ENCODE measurements at regions not wholly inside any gene's neighbourhood (a gene's known extent, or its start where the extent isn't known, plus 50 kb on each side); places are given as distances from the start of the nearest gene placed in this dataset.

- TF ChIP-seq CTCF (IDR thresholded peaks at IDR 0.05), result no peak
Observed at GRCh38 chr14:53714495-53715192, 242.0 kb downstream of the BMP4 start.

GRCh38 chr14:53711205-53711604 lies 245.4 kb downstream of the BMP4 start:
- TF ChIP-seq CTCF (IDR thresholded peaks at IDR 0.05), result no peak

- TF ChIP-seq CTCF (IDR thresholded peaks at IDR 0.05), result no peak
Observed at GRCh38 chr14:53710615-53711014, 246.0 kb downstream of the BMP4 start.

- TF ChIP-seq CTCF (IDR thresholded peaks at IDR 0.05), result no peak
Observed at GRCh38 chr14:53709381-53709780, 247.2 kb downstream of the BMP4 start.

- TF ChIP-seq CTCF (IDR thresholded peaks at IDR 0.05), result no peak
Observed at GRCh38 chr14:53703457-53703856, 253.2 kb downstream of the BMP4 start.

GRCh38 chr14:53701108-53701875 lies 255.3 kb downstream of the BMP4 start:
- no peak for TF ChIP-seq CTCF (IDR thresholded peaks at IDR 0.05)

GRCh38 chr14:53696217-53696965 lies 260.2 kb downstream of the BMP4 start:
- TF ChIP-seq CTCF (IDR thresholded peaks at IDR 0.05), result no peak

Measured in LNCAP (cell line).